ENCODE measurements at regions not wholly inside any gene's neighbourhood (a gene's known extent, or its start where the extent isn't known, plus 50 kb on each side); places are given as distances from the start of the nearest gene placed in this dataset.

DNA sequence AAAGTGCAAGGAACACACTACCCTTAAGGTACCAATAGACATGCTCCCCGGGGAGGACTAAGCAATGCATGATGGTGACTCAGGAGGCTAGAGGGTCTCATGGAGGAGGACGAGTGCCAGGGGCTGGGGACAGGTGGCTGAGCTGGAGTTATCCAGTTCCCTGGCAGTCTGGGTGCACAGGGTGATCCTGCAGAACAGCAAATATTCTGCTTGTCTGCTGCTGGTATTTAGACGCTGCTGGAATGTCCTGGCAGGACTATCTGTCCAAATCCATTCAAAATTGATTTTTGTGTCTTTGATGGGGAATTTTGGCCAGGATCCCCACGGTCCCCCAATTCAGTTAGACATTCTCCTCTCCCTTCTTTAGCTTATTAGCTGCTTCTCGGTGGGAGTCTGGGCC is 138.7 kb downstream of the C12orf75 start:
- Histone ChIP-seq H2AFZ (ENCODE audit: low read depth, low read length, severe bottlenecking) (no peak overlapping the region), H3K9me3 (ENCODE audit: insufficient read depth, low read length) (no peaks in the 10 kb centered on the region)

DNA sequence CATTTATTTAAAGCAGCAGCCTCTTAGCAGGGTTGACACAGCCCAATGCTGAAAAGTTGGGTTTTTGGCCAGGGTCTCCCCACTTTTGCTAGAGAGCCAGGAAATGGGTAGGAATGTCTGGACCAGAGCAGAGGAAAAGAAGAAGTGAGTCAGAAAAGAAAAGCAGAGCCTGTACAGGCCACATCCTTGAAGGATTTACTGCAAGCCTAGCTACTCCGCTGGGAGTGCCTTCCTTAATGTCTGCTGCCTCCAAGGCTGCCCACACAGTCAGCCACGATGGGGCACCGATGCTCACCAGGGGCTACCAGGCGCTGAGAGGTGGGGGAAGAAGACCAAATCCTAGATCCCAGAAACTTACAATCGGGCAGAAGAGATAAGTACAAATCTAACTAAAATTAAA is 139.2 kb downstream of the C12orf75 start:
- Histone ChIP-seq H3K4me3 (ENCODE audit: insufficient read depth, low read length, poor library complexity, severe bottlenecking) (no peak overlapping the region), H3K9ac (ENCODE audit: low read length) (no peak overlapping the region), H3K36me3 (ENCODE audit: low read length) (no peaks in the 10 kb centered on the region), H2AFZ (ENCODE audit: low read depth, low read length, severe bottlenecking) (no peak overlapping the region), H3F3A (ENCODE audit: insufficient read depth) (no peaks in the 10 kb centered on the region), H3K27me3 (ENCODE audit: low read length) (no peaks in the 10 kb centered on the region), H3K27ac (ENCODE audit: low read depth, low read length) (no peak overlapping the region), H3K9me2 (replicated peaks; ENCODE audit: insufficient read depth, low read length) (no peaks in the 10 kb centered on the region), H3K9me3 (ENCODE audit: insufficient read depth, low read length) (no peaks in the 10 kb centered on the region), H4K20me1 (ENCODE audit: low read depth, low read length) (no peaks in the 10 kb centered on the region), H3K79me2 (ENCODE audit: insufficient read depth, low read length) (no peaks in the 10 kb centered on the region), H3K4me2 (ENCODE audit: low read depth, low read length, poor library complexity, severe bottlenecking) (no peak overlapping the region)
- TF ChIP-seq EZH2phosphoT487 (conservative IDR thresholded peaks at IDR 0.05; ENCODE audit: low read length), result no peak
- TF ChIP-seq, protein P1, sequence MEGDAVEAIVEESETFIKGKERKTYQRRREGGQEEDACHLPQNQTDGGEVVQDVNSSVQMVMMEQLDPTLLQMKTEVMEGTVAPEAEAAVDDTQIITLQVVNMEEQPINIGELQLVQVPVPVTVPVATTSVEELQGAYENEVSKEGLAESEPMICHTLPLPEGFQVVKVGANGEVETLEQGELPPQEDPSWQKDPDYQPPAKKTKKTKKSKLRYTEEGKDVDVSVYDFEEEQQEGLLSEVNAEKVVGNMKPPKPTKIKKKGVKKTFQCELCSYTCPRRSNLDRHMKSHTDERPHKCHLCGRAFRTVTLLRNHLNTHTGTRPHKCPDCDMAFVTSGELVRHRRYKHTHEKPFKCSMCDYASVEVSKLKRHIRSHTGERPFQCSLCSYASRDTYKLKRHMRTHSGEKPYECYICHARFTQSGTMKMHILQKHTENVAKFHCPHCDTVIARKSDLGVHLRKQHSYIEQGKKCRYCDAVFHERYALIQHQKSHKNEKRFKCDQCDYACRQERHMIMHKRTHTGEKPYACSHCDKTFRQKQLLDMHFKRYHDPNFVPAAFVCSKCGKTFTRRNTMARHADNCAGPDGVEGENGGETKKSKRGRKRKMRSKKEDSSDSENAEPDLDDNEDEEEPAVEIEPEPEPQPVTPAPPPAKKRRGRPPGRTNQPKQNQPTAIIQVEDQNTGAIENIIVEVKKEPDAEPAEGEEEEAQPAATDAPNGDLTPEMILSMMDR (IDR thresholded peaks at IDR 0.05; ENCODE audit: insufficient read depth, low read length, poor library complexity, severe bottlenecking), result no peak

More for the DNA sequence above, 138.7 kb downstream of the C12orf75 start:
- no peaks in the 10 kb centered on the region for H4K20me1 ChIP-seq (ENCODE audit: low read depth, low read length)
- no peak for TF ChIP-seq EZH2phosphoT487 (conservative IDR thresholded peaks at IDR 0.05; ENCODE audit: low read length)
- TF ChIP-seq, protein P1 (IDR thresholded peaks at IDR 0.05; ENCODE audit: insufficient read depth, low read length, poor library complexity, severe bottlenecking), result no peak
- no peak overlapping the region for H3K4me3 ChIP-seq (ENCODE audit: insufficient read depth, low read length, poor library complexity, severe bottlenecking)
- no peaks in the 10 kb centered on the region for H3K36me3 ChIP-seq (ENCODE audit: low read length)
- no peaks in the 10 kb centered on the region for H3K27me3 ChIP-seq (ENCODE audit: low read length)
- no peaks in the 10 kb centered on the region for H3F3A ChIP-seq (ENCODE audit: insufficient read depth)
- H3K4me2 ChIP-seq (ENCODE audit: low read depth, low read length, poor library complexity, severe bottlenecking), result no peak overlapping the region
- H3K9me2 ChIP-seq (replicated peaks; ENCODE audit: insufficient read depth, low read length), result no peaks in the 10 kb centered on the region
- no peak overlapping the region for H3K27ac ChIP-seq (ENCODE audit: low read depth, low read length)
- no peak overlapping the region for H3K9ac ChIP-seq (ENCODE audit: low read length)
- H3K79me2 ChIP-seq (ENCODE audit: insufficient read depth, low read length), result no peaks in the 10 kb centered on the region

DNA sequence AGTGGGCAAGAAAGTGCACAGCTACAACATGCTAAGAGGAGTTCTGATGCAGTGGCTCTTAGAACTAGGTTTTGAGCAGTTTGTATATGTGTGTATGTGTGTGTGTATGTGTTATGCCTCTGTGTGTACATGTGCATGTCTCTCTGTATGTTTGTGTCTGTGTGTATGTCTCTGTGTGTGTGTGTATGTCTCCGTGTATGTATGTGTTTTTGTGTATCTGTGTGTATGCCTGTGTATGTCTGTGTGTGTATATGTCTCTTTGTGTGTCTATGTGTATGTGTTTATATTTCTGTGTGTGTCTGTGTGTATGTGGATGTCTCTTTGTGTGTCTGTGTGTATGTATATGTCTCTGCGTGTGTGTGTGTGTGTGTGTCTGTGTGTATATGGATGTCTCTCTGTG is 139.6 kb downstream of the C12orf75 start:
- Histone ChIP-seq H3K79me2 (ENCODE audit: insufficient read depth, low read length) (no peaks in the 10 kb centered on the region), H3K9me3 (ENCODE audit: insufficient read depth, low read length) (no peaks in the 10 kb centered on the region), H3K9ac (ENCODE audit: low read length) (no peak overlapping the region), H3K9me2 (replicated peaks; ENCODE audit: insufficient read depth, low read length) (no peaks in the 10 kb centered on the region), H4K20me1 (ENCODE audit: low read depth, low read length) (no peaks in the 10 kb centered on the region), H2AFZ (ENCODE audit: low read depth, low read length, severe bottlenecking) (no peak overlapping the region), H3K36me3 (ENCODE audit: low read length) (no peaks in the 10 kb centered on the region), H3K4me2 (ENCODE audit: low read depth, low read length, poor library complexity, severe bottlenecking) (no peak overlapping the region), H3F3A (ENCODE audit: insufficient read depth) (no peaks in the 10 kb centered on the region), H3K4me3 (ENCODE audit: insufficient read depth, low read length, poor library complexity, severe bottlenecking) (no peak overlapping the region), H3K27me3 (ENCODE audit: low read length) (no peaks in the 10 kb centered on the region), H3K27ac (ENCODE audit: low read depth, low read length) (no peak overlapping the region)
- TF ChIP-seq EZH2phosphoT487 (conservative IDR thresholded peaks at IDR 0.05; ENCODE audit: low read length), result no peak
- TF ChIP-seq, protein P1 (IDR thresholded peaks at IDR 0.05; ENCODE audit: insufficient read depth, low read length, poor library complexity, severe bottlenecking), result no peak
